ENCODE measurements at regions not wholly inside any gene's neighbourhood (a gene's known extent, or its start where the extent isn't known, plus 50 kb on each side); places are given as distances from the start of the nearest gene placed in this dataset.

DNA sequence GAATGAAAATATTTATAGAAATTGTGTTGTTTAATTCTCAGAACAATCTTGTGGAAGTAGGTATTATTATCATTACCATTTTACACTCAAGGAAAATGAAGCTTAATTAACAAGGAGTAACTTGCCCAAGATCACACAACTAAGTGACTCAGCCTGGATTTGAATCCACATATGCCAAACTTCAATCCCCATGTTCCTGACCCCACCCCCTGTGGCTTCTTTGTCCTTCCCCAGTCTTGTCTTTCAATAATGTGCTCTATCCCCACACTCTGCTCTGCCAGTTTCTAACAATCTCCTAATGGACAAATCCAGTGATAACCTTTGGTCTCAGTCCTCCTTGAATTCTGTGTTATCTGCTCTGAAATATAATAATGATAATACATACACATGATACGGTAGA is 355.2 kb downstream of the BMP4 start:
- no peak for DNase-seq

DNA sequence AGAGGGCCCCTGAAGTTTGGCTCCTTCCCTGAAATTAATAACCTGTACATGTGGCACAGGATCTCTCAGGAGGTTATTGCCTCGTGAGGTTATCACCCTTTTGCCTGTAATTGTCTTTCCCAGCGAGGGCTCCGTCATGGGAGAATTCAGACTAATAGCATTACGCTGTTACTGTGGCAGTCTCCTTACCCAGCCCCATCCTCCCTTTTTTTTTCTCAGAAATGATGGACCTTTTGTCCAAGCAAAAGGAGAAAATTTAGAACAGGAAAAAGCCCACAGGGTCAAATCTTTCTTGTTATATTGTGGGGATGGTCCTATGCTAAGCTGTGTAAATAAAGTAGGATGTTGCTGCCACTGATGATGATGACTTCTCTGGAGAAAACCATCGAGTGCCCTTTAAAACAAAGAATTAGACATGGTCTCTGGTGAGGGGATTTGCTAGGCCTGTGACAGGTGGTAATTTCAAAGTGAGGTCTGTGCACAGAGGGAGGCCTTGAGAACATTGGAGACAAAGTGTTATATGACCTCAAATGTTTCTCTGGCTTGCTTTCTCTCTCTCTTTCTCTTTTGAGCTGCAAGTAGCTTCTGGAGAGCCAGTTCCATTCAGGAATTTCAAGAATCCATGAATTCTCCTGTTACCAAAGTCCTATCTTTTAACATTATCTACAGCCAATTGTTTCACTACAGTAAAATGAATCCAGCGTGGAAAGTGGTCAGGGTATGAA is 357.2 kb downstream of the BMP4 start:
- no peak for DNase-seq

DNA sequence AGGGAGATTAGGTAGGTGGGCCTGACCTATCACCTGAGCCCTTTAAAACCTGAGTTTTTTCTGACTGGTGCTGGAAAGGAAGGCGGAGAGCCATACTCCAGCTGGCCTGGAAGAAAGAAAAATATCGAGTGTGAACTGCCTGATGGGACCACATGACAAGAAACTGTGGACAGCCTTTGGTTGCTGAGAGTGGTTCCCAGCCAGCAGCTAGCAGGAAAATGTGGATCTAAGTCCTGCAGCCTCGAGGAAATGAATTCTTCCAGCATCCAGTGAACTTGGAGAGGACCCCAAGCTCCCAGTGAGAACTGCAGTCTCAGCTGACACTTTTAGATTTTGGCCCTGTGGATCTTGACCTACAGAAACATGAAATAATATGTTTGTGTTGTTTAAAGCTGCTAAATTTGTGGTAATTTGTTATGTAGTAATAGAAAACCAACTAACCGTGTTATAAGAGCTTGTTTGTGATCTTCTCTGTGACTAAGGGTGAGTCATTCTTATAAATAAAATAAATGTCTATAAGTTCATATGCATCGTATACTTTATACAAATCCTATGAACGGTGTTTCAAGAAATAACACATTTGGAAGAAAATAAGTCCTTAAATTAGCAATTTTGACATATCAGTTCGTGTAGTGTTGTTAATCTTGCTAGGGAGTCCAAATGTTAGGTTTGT is 359.6 kb downstream of the BMP4 start:
- no peak for DNase-seq

DNA sequence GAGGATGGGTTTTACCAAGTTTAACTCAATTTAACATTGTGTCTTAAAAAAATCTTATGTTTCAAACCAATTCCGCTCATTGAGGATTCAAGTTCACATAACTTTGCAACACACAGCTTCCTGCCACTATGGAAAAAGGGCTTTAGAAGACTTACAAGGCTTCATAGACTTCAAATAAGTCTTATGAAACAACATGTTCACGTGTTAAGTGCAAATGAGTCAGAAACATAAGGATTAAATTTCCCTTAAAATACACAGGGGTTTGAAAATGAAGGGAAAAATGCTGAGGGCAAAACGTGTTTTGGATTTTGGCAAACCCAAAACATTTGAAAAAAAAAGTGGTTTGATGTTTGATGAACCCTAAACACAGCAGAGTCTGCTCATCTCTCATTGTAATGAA is 364.8 kb downstream of the BMP4 start:
- no peak for DNase-seq

DNA sequence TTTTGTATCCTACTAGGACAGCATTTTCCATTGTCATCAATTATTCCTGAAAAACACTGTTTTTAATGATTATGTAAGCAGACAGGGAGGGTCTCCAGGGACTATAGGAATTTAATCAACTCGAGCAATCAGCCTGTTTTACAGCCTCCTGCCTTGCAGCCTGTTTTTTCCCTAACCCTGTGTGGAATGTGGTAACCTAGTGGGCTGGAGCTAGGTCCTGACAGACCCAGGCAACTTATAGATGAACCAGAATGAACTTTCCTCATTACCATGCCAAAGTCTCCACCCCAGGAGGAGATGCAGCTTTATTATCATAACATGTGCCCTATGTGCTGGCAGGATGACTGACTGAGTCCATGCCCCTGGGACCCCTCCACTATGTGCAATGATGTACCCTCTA is 375.1 kb downstream of the BMP4 start:
- DNase-seq: no peak

DNA sequence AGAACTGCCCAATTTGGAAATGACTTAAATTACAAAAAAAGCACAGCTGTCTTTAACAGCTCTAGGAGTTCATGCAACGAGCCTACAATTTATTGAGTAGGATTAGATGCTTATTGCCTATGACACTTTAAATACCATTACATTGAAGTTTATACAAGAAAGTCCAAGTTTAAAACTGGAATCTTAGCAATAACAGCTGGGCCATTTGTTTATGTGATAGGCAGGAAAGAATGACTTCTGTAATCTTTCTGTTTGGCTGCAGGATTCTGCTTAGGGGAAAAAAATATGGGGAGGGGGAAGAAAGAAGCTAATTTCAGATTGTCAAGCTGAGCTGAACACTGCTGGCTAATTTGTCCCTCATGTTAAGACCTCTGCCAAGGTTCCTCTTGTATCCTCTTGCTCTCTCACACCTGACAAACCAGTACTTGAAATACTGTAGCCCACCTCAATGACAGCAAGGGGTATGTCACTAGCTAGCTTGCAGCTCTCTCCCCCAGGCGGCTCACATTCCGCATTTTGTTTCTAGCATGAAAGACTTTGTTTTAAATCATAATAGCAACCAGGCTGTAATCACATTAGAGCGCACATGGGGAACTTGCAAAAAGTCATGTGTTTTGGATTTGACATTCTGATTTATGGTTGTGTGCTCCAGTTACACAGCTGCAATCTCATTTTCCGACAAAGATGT is 384.8 kb downstream of the BMP4 start:
- no peak for DNase-seq

DNA sequence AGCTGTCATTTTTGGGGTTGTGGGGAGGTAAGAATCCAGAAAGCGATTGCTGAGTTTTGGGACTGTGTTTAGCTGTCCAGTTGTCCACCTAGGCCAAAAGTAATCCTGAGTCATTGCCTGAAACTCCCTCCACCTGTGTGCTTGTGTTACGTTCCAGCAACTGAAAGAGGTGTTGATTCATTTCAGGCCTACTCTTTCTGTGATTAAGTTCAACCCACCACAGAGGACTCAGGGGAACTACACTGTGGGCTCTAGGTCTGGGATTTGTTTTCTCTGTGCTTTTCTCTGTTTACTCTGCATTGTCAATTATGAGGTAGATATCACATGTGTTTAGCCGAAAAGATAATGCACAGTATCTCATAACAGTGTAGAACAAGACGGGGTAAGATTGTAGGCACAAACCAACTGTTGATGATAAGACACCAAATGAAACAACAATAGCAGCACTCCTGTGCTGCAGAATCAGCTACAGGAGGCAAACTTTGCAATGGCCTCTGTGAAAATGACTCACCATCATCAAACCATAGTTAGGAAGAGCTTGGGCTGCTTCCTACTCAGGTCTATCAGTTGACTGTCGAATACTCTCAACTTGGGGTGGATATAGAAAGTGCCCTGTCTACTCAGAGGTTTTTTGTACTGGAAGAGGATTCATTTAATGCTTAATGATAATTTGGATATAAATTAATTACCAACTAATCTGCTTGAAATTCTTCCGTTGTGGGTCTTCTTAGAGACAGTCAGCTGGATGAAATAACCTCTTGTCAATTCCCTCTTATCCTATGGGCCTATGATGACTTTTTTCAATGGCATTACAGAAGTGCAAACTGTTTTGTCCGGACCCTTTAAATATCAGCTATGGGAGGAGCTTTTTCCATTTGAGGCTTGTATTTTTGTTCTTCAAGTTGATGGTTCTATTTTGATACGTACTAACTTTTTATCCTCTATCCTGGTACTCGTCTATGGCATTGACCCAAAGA is 385.9 kb downstream of the BMP4 start:
- DNase-seq: no peak

DNA sequence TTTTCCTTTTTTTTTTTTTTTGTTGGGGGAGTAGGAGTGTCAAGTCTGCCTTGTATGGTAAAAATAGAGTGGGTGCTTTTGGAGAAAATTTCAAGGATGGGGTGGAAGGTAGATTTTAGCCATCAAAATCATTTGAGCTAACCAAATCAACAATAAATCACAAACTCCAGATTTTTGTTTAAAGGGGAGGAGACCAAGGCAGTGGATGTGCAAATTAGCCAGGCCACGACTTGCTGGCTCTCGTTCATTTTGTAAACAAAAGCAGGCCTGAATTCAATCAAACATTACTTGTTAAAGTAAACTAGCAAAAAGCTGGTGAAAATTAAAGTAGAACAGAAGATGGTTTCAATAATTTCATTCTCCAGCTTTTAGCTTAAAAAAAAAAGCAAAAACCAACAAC is 387.2 kb downstream of the BMP4 start:
- DNase-seq: no peak

DNA sequence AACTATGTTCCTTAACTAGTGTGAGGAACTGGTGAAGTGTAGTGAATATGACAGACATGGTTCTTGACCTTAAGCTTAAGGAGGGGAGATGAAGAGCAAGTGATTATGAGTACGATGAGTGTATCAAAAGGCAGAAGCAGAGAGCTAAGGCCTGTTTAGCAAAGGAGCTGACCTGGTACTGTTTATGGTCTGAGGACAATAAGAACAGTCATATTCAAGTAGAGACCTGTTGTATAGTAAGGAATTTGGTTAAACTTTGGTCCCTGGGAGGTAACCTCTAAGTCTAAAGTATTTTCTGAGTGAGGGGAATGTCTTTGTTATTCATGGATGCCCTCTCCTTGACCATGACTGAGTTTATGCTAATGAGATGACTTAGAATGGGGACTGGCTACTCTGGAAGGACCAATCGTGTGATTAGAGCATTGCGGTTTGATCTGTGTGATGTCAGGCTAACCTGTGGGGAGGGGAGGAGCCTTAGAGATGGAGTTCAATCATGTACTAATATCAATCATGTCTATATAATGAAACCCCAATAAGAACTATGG is 389.3 kb downstream of the BMP4 start:
- no peak for DNase-seq

DNA sequence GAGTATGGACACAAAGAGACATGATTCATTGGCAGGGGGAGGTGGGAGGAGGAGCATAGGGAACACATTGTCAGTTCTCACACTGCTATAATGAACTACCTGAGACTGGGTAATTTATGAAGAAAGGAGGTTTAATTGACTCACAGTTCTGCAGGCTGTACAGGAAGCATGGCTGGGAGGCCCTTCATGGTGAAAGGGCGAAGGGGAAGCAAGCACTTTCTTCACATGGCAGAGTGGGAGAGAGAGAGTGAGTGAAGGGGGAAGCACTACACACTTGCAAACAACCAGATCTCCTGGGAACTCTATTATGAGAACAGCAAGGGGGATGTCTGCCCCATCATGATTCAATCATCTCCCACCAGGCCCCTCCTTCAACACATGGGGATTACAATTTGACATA is 391.8 kb downstream of the BMP4 start:
- DNase-seq: no peak

DNA sequence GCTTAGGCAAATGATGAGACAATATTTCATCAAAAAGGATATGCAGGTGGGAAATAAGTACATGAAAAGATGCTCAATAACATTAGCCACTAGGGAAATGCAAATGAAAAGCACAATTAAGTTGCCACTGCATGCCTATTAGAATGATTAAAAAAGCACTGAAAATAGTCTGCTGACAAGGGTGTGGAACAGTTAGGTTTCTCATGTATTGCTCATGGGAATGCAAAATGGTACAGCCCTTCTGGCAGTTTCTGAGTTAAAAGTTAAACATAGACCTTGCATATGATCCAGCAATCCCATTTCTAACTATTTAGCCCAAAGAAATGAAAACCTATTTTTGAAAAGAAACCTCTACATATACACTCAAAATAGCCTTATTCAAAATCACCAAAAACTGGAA is 393.0 kb downstream of the BMP4 start:
- DNase-seq: no peak

DNA sequence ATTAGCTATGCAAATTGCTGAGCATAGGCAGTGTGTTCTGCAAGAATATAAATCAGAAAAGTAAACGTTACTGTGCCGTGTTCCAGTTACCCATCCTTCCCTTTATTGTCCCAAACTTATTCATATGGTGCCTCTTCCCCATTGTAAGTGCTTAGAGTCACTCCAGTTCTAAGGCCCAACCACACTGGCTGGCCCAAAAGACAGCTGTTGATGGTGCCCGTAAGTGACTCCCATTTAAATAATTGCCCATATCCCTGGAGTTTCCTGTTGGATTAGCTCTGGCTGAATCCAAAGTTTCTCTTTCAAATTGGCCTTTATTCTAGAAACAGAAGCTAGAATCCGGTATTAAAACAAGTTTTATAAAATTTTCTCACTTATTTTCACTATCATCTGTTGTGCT is 400.1 kb upstream of the DDHD1 start:
- no peak for DNase-seq

DNA sequence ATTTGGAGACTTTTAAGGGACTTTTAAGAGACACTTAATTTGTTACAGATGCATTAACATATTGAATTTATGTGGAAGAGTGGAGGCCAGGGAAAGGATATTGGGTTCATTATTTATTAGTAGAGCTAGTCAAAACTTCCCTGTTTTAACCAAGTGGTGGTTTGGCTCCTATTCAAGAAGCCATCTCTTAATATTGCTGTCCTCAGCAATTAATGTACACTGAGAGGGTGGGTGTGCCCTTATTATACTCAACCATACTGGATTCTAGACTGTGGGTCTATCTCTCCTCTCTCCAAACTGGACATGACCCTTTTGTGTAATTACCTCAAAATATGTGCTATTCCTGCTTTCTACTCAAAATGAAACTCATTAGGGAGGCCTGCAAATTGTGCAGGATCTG is 398.7 kb upstream of the DDHD1 start:
- DNase-seq: no peak

DNA sequence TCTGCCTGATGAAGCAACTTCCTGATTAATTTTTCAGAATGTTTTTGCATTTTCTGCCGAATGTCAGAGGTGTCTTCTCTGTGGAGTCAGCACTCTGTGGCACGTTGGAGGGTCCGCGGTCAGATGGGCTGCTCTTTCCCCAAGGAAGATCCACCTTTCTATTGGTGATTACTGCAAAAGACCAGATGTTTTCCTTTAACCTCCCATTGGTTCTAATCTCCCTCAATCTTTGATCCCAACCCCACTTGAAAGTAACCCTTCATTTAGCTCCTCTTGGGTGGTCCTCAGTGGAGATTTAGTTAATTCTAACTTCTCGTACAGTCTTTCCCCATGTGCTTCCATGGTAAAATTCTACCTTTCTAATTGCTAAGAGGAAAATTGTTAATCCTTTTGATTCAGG is 397.7 kb upstream of the DDHD1 start:
- no peak for DNase-seq

DNA sequence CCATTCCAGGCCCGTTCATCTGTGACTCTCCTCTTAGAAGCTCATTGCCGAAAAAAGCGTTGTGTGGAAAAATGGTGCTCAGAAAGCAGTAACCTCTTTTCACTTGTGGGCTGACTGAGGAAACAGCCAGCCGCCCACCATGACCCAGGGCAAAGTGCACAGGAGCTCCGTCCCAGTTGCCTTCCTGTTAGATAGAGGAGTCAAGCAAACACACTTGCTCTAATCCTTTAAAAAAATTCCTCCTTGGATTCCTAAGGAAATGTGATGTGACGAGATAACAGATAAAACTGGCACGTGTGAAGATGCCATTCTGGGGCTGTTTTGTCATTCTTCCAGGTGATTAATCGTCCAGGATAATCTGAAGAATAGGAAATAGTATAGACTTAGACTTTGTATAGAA is 396.8 kb upstream of the DDHD1 start:
- DNase-seq: no peak

DNA sequence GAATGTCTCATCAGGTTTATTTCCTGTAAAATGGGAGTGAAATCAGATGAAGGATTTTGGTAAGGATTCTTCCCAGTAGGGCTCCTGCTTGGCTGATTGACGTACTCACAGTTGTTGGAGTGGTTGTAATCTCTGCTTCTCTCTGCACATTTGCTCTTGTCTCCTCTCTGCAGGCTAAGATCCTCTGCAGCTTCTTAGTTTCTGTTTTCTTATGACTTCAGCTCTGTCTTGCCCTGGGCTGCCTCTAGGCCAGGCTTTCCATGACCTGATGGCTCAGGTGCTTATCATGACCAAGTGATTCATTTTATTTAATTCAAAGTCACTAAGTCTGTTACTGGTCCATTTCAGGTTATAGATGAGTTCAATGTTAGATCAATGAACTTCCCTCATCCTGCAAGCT is 394.5 kb upstream of the DDHD1 start:
- no peak for DNase-seq

DNA sequence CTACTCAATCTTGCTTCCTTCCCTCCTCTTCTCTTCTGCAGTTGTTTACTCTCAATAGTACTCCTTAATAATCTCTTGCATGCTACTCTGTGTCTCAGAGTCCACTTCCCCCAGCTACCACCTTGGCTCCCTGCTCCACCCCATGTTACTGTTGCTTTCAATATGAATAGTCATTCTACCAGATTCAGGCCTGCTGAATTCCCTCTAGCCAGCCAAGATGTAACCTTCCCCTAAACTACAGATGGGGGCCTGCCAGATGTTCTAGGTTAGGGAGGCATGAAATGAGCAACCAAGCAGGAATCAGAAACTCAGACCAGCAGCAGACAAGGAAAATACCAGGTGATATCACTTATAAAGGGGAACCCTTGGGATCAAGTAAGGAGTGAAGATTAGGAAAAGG is 392.1 kb upstream of the DDHD1 start:
- DNase-seq: no peak

DNA sequence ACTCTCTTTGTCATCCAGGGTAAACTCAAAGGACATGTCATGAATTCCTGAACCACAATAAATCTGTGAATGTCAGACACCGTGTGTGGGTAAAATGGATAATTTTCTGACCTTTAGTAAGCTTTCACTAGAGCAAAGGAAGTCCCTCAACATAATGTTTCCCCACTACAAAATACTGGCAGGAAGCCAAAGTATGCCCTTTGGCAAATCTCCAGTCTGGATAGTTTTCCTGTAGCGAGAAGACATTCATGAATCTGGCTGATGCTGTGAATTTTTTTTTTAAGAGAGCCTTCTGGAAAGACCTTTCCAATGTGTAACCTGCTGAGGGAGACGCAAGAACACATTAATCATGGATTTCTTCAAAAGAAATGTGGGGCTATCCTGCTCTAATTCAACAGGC is 389.6 kb upstream of the DDHD1 start:
- DNase-seq: no peak

DNA sequence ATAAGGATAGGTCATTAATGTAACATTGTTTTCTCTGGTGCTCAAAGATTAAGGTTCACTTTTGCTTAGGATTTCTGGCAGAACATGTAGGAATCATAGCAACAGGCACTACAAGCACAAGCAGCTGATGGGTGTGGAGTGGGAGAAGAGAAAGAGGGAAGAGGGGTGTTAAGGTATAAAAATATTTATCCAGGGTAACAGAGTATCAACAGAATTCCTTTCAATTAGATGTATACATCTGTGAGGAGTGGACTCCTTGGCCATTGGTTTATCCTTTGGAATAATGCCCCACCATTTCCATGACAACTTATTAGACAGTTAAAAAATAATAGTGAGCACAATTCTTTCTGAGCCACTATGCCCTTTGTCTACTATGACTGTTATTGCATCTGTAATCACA is 388.3 kb upstream of the DDHD1 start:
- no peak for DNase-seq

DNA sequence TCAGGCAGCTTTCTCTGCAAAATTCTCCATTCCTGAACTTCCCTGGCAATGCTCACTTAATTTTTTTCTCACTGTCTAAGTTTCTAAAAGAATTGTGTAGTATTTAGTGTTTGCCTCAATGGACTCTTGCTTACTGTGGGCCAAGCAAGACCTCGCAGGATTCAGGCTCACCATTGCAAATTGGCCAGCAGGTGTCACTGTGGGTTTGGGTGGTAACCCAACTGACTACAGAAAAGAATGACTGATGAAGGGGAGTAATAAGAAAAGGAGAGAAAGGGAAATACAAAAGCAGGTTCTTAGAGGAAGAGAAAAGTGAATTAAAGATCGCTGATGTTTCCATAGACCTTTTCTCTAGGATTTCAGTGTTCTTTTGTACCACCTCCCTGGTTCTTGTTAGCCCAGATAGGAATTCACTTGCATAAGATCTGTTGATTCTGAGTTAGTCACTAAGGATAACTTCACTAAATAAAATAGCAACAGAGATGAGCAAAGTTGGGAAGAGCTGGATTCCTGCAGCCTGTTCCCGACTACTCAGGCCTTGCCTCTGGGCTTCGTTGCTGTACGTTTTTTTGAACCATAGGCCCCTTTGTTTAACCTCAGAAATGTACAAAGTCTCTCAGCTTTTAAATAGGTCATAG is 386.5 kb upstream of the DDHD1 start:
- DNase-seq: peak; percentile 87

DNA sequence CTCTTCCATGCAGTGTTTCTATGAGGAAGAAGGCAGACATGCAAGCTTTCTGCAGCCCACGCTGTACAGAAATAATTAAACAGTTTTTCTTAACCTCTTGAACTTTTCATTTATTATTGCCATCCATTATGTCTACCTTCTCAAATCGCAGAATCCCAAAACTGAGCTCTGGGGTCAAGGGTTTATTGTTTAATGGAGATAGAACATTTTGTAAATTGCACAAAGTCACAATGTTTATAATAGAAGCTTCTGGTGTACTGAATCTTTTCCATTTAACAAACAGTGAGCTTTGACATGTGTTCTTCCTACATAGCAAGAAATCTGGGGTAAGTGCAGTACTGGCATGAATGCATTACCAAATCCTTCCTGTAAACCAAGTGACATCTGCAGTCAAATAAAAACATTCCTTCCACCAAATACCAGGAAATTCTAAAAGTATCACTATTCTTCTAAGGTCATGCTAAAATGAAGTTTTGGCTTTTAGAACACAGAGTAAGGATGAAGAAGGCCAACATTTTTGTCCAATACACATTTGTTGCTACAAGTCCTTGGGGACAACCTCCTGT is 385.3 kb upstream of the DDHD1 start:
- no peak for DNase-seq

Measured in retina (tissue), 1 donor.